NCI-H526 (cell line): ENCODE measurements at regions not wholly inside any gene's neighbourhood (a gene's known extent, or its start where the extent isn't known, plus 50 kb on each side); places are given as distances from the start of the nearest gene placed in this dataset.
A peak's percentile ranks its signal among the peaks of the same experiment; 100 is the strongest.

Source experiments
- DNase-seq, 2 experiments: peaks; one replicate each; lab custom pipeline; 2025; lab: John Stamatoyannopoulos, UW

GRCh38 chr2:2848621-2849333 is 517.7 kb upstream of the MYT1L start:
- peak; percentile 19 to 69 for DNase-seq

GRCh38 chr2:2848198-2848597 is 517.1 kb upstream of the MYT1L start:
- DNase-seq, result no peak

- peak; percentile 96 to 97 for DNase-seq
Measured at GRCh38 chr2:2847209-2847676, 516.2 kb upstream of the MYT1L start.

- peak; percentile 88 for DNase-seq
Measured at GRCh38 chr2:2846332-2847208, 515.5 kb upstream of the MYT1L start.

- DNase-seq, result no peak
Measured at GRCh38 chr2:2845806-2846315, 514.8 kb upstream of the MYT1L start.

- DNase-seq, result no peak
Measured at GRCh38 chr2:2845267-2845666, 514.2 kb upstream of the MYT1L start.

GRCh38 chr2:2843969-2844548 is 513.0 kb upstream of the MYT1L start:
- peak; percentile 4 to 72 for DNase-seq

- no peak for DNase-seq
Measured at GRCh38 chr2:2842466-2842865, 511.4 kb upstream of the MYT1L start.

- DNase-seq, result no peak
Measured at GRCh38 chr2:2840681-2841300, 509.7 kb upstream of the MYT1L start.

GRCh38 chr2:2839782-2840531 is 508.9 kb upstream of the MYT1L start:
- no peak for DNase-seq

- DNase-seq, result no peak
Measured at GRCh38 chr2:2839393-2839781, 508.3 kb upstream of the MYT1L start.

- no peak for DNase-seq
Measured at GRCh38 chr2:2838548-2838845, 507.4 kb upstream of the MYT1L start.

- no peak for DNase-seq
Measured at GRCh38 chr2:2837746-2838547, 506.9 kb upstream of the MYT1L start.

GRCh38 chr2:2836343-2837070 is 505.4 kb upstream of the MYT1L start:
- DNase-seq, result no peak

GRCh38 chr2:2834516-2835254 is 503.6 kb upstream of the MYT1L start:
- DNase-seq, result no peak

- no peak for DNase-seq
Measured at GRCh38 chr2:2834105-2834504, 503.0 kb upstream of the MYT1L start.

GRCh38 chr2:2832657-2833056 is 501.6 kb upstream of the MYT1L start:
- DNase-seq, result no peak

- DNase-seq, result no peak
Measured at GRCh38 chr2:2831633-2832032, 500.6 kb upstream of the MYT1L start.

- DNase-seq, result no peak
Measured at GRCh38 chr2:2830576-2830975, 499.5 kb upstream of the MYT1L start.
